ENCODE measurements at regions not wholly inside any gene's neighbourhood (a gene's known extent, or its start where the extent isn't known, plus 50 kb on each side); places are given as distances from the start of the nearest gene placed in this dataset.

DNA sequence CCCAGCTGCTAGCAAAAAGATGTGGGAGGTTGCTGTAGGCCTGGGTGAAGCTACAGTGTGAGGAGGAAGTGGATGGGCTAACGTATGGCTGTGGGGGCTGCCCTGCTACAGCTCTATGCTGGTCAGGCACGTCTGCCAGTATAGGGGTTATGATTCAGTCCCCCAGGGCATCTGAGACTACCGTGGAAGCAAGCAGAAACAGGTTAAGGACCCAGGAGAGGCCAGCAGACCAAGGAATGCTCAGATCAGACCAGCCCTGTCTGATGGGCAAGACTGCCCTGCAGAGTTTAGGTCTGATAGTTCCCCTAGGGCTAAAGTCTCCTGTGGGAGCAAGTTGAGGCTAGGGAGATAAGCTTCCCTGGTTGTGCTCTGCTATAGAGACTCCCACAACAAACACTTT, 416.1 kb upstream of the CTNND2 start (continued):
- TF ChIP-seq USF2 (IDR thresholded peaks at IDR 0.05; ENCODE audit: low read length) (no peak), RFX5 (IDR thresholded peaks at IDR 0.05; ENCODE audit: borderline replicate concordance, low read depth, low read length) (no peak), SP1 (IDR thresholded peaks at IDR 0.05; ENCODE audit: low read depth, low read length) (no peak), MAX (IDR thresholded peaks at IDR 0.05) (no peak), HDAC2 (IDR thresholded peaks at IDR 0.05; ENCODE audit: borderline replicate concordance in 1 of 2, low read depth in 2 of 2, low read length in 2 of 2) (no peak), CHD1 (IDR thresholded peaks at IDR 0.05; ENCODE audit: low read depth, low read length) (no peak), SAP30 (IDR thresholded peaks at IDR 0.05; ENCODE audit: insufficient read depth, insufficient replicate concordance, low read length) (no peak)

All from H1 (cell line).